Osteoblast (primary cell): ENCODE measurements at regions not wholly inside any gene's neighbourhood (a gene's known extent, or its start where the extent isn't known, plus 50 kb on each side); places are given as distances from the start of the nearest gene placed in this dataset.

Experiments
- DNase-seq: peaks from one replicate; pipeline ENCODE4 v3.0.0; 2011; ENCODE audit warnings: low spot score, mixed read lengths; ENCODE audit not compliant: insufficient read length; ENCODE audit errors: missing footprints
- H2AFZ ChIP-seq: 2 replicates; pipeline ENCODE4 v1.6.0; 2011; ENCODE audit warnings: mild to moderate bottlenecking, low read length
- H3K27ac ChIP-seq: 2 replicates; pipeline ENCODE4 v1.5.1; 2011; ENCODE audit warnings: mild to moderate bottlenecking, low read depth, low read length, moderate library complexity
- H3K27me3 ChIP-seq: 2 replicates; pipeline ENCODE4 v1.6.0; 2012; ENCODE audit warnings: mild to moderate bottlenecking, control low read depth, inconsistent platforms, low read length, moderate library complexity; ENCODE audit not compliant: insufficient read depth
- H3K36me3 ChIP-seq: 2 replicates; pipeline ENCODE4 v1.5.1; 2011; ENCODE audit warnings: mild to moderate bottlenecking, low read length, control low read depth, moderate library complexity; ENCODE audit not compliant: insufficient read depth
- H3K4me1 ChIP-seq: 2 replicates; pipeline ENCODE4 v1.5.1; 2011; ENCODE audit warnings: mild to moderate bottlenecking, low read length, control low read depth, moderate library complexity; ENCODE audit not compliant: insufficient read depth
- H3K4me2 ChIP-seq: 2 replicates; pipeline ENCODE4 v1.6.0; 2011; ENCODE audit warnings: mild to moderate bottlenecking, low read length; ENCODE audit not compliant: insufficient read depth
- H3K4me3 ChIP-seq: fragments of 200-600 bp; sonication (generic); 3 replicates; pipeline ENCODE4 v1.5.1; 2012; ENCODE audit warnings: mild to moderate bottlenecking, low read length, inconsistent platforms; ENCODE audit not compliant: insufficient read depth
- H3K79me2 ChIP-seq: 2 replicates; pipeline ENCODE4 v1.6.0; 2012; ENCODE audit warnings: mild to moderate bottlenecking, low read length, control low read depth, inconsistent platforms; ENCODE audit not compliant: insufficient read depth
- H3K9me3 ChIP-seq: 2 replicates; pipeline ENCODE4 v1.5.1; 2011; ENCODE audit warnings: low read depth, low read length, control low read depth
- H4K20me1 ChIP-seq: 2 replicates; pipeline ENCODE4 v1.6.0; 2012; ENCODE audit warnings: mild to moderate bottlenecking, low read length, control low read depth; ENCODE audit not compliant: insufficient read depth
- CTCF ChIP-seq: IDR thresholded peaks from 2 replicates; pipeline ENCODE4 v1.5.1; 2011; ENCODE audit warnings: mild to moderate bottlenecking, low read depth, low read length, moderate library complexity; ENCODE audit errors: extremely low read depth

- H4K20me1 ChIP-seq = no peaks in the 10 kb centered on the region
- TF ChIP-seq CTCF = no peak
- no peaks in the 10 kb centered on the region for H3K36me3 ChIP-seq
- DNase-seq = no peak
- no peaks in the 10 kb centered on the region for H3K27me3 ChIP-seq
- H3K4me3 ChIP-seq = no peak overlapping the region
- H3K4me2 ChIP-seq = no peak overlapping the region
- H3K79me2 ChIP-seq = no peaks in the 10 kb centered on the region
- no peaks in the 10 kb centered on the region for H3K9me3 ChIP-seq
- peaks cover 4% of the 10 kb centered on the region for H3K4me1 ChIP-seq
- no peak overlapping the region for H3K27ac ChIP-seq
- no peak overlapping the region for H2AFZ ChIP-seq
Measured at GRCh38 chr3:16670191-16670590, 65.0 kb upstream of the DAZL start.

- no peaks in the 10 kb centered on the region for H3K36me3 ChIP-seq
- no peak overlapping the region for H3K4me2 ChIP-seq
- no peak for TF ChIP-seq CTCF
- no peak overlapping the region for H2AFZ ChIP-seq
- H3K4me3 ChIP-seq = no peak overlapping the region
- H3K79me2 ChIP-seq = no peaks in the 10 kb centered on the region
- no peak overlapping the region for H3K27ac ChIP-seq
- no peaks in the 10 kb centered on the region for H3K27me3 ChIP-seq
- H3K9me3 ChIP-seq = no peaks in the 10 kb centered on the region
- H4K20me1 ChIP-seq = no peaks in the 10 kb centered on the region
- DNase-seq = no peak
- no peaks in the 10 kb centered on the region for H3K4me1 ChIP-seq
Measured at GRCh38 chr3:16671690-16672089, 66.5 kb upstream of the DAZL start.

GRCh38 chr3:16673530-16673929 is 68.3 kb upstream of the DAZL start:
- DNase-seq = no peak

GRCh38 chr3:16675805-16676204 is 70.6 kb upstream of the DAZL start:
- H3K4me3 ChIP-seq = no peak overlapping the region
- H3K36me3 ChIP-seq = no peaks in the 10 kb centered on the region
- no peaks in the 10 kb centered on the region for H3K79me2 ChIP-seq
- no peaks in the 10 kb centered on the region for H4K20me1 ChIP-seq
- H3K9me3 ChIP-seq = no peaks in the 10 kb centered on the region
- TF ChIP-seq CTCF = no peak
- H2AFZ ChIP-seq = no peak overlapping the region
- H3K4me1 ChIP-seq = no peaks in the 10 kb centered on the region
- H3K27ac ChIP-seq = no peak overlapping the region
- no peak for DNase-seq
- no peak overlapping the region for H3K4me2 ChIP-seq
- no peaks in the 10 kb centered on the region for H3K27me3 ChIP-seq

More at GRCh38 chr3:16673530-16673929, 68.3 kb upstream of the DAZL start:
- H3K27ac ChIP-seq = no peak overlapping the region
- H3K27me3 ChIP-seq = no peaks in the 10 kb centered on the region
- no peaks in the 10 kb centered on the region for H4K20me1 ChIP-seq
- no peak overlapping the region for H3K4me3 ChIP-seq
- H3K36me3 ChIP-seq = no peaks in the 10 kb centered on the region
- no peaks in the 10 kb centered on the region for H3K9me3 ChIP-seq
- H3K4me1 ChIP-seq = no peaks in the 10 kb centered on the region
- no peaks in the 10 kb centered on the region for H3K79me2 ChIP-seq
- no peak overlapping the region for H3K4me2 ChIP-seq
- no peak for TF ChIP-seq CTCF
- no peak overlapping the region for H2AFZ ChIP-seq
